ENCODE measurements at regions not wholly inside any gene's neighbourhood (a gene's known extent, or its start where the extent isn't known, plus 50 kb on each side); places are given as distances from the start of the nearest gene placed in this dataset.

DNA sequence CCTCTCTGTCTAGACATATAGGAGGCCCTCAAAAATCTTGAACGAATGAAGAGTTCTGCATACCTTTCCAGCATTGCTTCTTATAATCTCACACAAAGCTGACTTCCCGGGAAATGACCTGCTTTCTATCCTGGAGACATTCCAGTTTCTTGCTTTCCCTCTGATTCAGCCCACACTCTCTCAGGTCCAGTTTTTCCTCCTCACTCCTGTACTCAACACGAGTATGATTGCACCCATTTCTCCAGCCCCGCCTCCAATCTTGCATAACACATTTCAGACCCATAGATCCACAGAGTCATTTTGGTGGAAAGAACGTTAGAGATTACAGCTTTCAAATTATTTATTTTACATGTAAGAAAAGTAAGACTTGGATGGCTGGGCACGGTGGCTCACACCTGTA is 127.5 kb upstream of the TLR3 start:
- TF ChIP-seq, protein P1, sequence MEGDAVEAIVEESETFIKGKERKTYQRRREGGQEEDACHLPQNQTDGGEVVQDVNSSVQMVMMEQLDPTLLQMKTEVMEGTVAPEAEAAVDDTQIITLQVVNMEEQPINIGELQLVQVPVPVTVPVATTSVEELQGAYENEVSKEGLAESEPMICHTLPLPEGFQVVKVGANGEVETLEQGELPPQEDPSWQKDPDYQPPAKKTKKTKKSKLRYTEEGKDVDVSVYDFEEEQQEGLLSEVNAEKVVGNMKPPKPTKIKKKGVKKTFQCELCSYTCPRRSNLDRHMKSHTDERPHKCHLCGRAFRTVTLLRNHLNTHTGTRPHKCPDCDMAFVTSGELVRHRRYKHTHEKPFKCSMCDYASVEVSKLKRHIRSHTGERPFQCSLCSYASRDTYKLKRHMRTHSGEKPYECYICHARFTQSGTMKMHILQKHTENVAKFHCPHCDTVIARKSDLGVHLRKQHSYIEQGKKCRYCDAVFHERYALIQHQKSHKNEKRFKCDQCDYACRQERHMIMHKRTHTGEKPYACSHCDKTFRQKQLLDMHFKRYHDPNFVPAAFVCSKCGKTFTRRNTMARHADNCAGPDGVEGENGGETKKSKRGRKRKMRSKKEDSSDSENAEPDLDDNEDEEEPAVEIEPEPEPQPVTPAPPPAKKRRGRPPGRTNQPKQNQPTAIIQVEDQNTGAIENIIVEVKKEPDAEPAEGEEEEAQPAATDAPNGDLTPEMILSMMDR (IDR thresholded peaks at IDR 0.05) = no peak
- TF ChIP-seq POLR2A (IDR thresholded peaks at IDR 0.05) = no peak

Measured in heart left ventricle (tissue), 13 donors.